NCI-H187 treated with DMSO at 0.1 percent for 48 hours (cell line): ENCODE measurements at regions not wholly inside any gene's neighbourhood (a gene's known extent, or its start where the extent isn't known, plus 50 kb on each side); places are given as distances from the start of the nearest gene placed in this dataset.
"Not testable (repeated sequence)": the region's sequence is repeated elsewhere in the genome, so short reads cannot be mapped to it uniquely, and the experiment has no call there.

Source experiments
- DNase-seq: peaks from one replicate; lab custom pipeline; 2025; lab: John Stamatoyannopoulos, UW

DNA sequence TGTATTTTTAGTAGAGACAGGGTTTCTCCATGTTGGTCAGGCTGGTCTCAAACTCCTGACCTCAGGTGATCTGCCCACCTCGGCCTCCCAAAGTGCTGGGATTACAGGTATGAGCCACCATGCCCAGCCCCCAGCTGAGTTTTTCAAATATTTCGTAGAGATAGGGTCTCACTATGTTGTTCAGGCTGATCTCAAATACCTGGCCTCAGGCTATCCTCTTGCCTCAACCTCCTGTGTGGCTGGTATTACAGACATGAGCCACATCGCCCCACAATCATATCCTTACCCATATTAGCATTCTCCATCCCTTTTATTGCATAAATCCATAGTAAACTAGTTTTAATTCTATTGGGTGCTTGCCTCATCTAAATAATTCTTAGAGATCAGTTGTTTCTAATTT lies 157.6 kb upstream of the HEY2 start:
- not testable (repeated sequence) for DNase-seq

DNA sequence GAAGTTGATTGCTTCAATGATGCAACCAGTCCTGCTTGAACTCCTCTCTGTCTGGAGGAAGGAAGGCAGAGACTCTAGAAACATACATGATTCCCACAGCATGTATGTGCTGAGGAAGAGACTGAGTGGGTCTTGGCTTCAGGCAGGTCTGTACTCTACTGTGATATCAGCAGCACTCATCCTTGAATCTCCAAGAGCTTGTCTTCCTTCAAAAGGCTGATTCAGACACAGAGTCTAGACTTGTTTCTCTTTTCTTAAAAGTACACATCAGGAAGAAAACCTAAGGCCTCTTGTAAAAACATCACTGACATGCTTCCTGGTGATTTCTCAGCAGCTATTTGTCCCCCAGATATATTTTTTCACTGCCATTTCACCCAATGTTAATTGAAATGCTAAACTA lies 155.7 kb upstream of the HEY2 start:
- no peak for DNase-seq

DNA sequence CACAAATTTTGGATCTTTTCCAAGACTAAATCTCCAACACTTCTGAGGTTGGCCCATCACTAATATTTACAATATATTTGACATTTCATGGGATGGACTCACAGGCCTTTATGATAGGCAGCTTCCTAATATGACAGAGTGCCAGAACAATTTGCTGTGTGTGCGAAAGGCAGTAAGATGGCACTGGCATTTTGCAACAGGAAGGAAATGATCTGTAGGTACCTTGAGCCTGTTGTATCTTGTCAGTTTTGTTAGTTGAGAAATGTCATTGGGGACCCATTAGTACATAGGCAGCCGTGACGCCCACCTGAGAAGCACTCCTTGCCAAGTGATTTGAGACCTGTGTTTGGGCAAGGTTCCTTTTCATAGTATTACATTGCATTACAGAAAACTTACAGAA lies 153.4 kb upstream of the HEY2 start:
- DNase-seq: no peak

DNA sequence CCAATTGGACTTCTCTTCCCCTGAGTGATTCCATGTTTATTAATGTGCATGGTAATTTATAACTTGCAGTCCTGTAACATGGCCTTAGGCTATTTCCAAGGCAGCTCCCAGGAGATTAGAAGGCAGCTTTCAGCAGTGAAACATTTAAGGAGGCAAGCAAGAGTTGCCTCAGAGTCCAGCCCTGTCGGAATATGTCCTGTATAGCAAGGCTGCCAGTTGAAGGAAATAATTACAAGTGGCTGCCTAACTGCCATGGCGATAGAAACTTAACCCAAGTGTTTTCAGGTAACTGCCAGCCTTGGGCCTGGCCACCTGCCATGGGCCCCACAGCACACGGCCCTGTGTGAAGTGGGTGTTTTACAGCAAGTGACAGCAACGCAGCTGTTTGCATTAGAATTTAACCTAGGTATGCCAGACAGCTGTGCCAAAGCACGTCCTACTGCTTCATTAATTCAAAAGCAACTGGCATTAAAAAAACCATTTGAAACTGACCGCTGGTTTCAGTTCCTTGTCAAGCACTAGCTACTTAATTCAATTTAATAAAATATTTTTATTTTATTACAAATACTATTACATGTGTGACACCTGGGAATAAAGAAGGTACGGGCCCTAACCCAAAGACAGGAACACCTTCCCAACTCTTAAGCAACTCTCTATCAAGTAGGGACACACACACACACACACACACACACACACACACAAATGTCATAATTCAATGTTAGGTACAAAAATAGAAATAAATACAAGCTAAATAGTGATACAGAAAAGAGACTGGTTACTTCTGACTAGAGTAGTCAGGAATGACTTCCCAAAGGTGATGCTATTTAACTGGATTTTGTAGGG lies 151.8 kb upstream of the HEY2 start:
- DNase-seq: peak; percentile 31

DNA sequence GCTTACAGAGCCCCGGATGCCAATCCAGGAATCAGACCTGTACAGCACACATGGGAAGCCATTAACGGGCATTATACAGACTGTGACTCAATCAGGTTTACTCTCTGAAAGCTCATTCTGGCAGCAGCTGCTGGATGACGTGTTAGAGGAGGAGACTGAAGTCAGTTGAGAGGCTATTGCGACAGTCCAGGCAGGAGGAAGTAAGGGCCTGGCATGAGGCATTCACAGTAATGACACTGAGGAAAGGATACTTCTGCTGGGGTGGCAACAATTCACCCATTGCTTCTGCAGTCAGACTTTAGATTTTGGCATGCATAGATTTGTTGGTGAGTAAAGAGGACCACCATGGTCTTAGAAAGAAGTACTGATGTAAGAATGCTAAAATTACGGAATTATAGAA lies 151.0 kb upstream of the HEY2 start:
- DNase-seq: peak; percentile 1

DNA sequence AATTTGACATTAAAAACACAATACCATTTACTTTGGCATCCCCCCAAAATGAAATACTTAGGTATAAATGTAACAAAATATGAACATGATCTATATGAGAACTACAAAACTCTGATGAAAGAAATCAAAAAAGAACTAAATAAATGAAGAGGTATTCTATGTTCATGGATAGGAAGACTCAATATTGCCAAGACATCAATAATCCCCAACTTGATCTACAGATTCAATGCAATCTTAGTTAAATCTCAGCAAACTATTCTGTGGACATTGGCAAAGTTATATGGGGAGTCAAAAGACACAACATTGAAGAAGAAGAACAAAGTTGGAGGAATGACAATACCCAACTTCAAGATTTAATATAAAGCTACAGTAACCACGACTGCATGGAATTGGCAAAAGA lies 145.2 kb upstream of the HEY2 start:
- DNase-seq: no peak

DNA sequence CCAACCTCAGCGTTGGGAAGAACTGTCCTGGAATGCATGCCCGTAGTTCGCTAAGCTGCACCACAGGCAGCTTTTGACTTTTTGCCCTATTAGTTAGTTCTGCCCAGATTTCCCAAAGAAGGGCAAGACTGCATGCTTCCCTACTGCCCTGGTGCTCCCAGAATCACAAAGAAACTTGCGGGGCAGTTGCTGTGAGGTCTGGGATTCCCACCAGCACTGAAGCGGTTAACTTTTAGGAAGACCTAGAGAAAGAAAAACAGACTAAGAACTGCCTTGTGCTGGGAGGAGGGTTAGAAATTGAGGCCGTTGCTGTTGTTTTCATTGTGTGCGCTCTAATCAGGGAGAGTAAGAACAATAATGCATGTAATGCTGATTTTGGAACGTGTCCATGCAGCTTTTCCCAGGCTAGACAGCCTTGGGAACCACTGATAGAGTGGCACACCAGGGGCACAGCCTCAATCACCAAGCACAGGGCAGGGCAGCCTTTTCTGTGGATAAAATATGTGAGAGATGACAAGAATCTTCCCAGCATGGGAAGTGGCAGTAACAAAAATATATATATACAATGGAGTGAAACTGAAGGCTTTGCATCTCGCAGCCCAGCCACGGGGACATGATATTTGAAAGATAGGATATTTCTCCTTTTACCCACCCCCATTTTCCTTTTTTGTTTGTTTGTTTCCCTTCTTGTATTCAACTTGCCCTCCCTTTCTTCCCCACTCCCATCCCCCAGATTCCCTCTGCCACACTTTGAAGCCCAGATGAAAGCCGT lies 137.7 kb upstream of the HEY2 start:
- DNase-seq: no peak

DNA sequence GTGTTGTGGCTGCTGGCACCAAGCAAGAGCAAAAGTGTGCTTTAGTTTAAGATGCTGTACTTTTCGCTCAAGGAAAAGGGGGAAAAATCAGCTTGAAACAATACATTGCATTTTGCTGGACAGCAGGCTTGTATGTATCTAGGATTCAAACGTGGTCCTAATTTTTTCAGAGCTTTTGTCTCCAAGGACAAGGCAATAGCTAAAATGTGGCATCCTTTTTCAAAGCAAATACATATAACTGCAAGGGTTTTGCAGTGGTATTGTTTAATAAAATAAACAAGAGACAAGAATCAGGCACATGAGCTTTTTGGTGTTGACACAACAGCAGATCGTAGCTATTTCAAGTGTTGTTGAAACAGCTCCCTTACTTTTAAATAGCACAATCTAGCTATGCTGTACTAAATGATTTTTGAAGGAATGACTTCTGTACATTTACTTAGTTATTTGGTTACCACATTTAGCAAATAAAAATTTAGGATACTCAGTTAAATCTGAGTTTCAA lies 137.0 kb upstream of the HEY2 start:
- no peak for DNase-seq

DNA sequence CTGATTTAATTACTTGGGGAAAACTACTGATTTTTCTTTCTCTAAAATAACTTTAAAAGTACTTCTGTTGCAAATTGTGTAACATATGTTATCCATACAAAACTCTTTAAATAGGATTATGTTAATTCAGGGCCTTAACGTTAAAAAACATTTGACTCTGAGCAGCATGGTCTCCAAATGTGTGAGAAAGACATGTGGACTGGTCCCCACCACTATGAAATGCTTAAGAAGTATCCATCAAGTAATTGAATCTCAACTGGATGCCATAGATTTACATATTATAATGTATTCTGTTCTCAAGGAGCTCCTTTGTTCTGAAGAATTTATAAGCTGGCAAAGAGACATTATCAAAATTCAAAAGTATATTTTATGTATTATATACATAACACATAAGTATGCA lies 130.8 kb upstream of the HEY2 start:
- no peak for DNase-seq

DNA sequence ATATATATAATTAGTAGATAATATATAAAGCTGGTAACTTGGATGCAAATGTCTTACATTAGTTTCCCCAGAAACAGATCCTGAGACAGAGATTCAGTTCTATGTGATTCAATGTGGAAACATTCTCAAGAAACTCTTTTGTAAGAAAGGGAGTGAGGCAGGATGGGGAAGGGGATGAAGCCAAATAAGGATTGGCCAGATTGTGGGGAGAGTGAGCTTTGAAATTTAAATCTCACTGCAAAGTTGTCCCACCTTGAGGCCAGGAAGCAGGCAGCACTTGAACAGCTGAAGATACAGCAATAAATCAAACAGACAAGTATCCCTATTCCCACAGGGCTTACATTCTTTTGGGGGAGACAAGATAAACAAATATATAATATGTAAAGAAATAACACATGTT lies 126.3 kb upstream of the HEY2 start:
- DNase-seq: no peak

DNA sequence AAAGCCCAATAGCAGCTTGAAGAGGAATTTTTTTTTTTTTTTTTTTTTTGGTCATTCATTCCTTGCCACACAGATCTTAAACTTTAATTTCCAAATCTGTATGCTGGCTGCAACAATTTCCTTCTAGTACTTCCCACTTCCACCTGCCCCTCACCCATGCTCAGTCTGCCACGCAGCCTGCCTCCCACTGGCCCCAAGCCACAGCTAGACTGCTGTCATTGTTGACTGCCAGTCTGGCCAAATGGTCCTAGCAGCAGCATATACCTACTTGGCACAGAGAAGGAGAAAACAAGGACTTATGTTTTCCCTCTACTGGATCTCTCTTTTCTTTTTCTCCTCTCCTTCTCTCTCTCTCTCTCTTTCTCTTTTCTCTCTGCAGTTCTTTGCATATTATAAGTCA lies 118.3 kb upstream of the HEY2 start:
- no peak for DNase-seq

DNA sequence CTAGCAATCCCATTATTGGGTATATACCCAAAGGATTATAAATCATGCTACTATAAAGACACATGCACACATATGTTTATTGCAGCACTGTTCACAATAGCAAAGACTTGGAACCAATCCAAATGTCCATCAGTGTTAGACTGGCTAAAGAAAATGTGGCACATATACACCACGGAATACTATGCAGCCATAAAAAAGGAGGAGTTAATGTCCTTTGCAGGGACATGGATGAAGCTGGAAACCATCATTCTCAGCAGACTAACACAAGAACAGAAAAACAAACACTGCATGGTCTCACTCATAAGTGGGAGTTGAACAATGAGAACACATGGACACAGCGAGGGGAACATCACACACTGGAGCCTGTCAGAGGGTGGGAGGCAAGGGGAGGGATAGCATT lies 113.4 kb upstream of the HEY2 start:
- DNase-seq: not testable (repeated sequence)

DNA sequence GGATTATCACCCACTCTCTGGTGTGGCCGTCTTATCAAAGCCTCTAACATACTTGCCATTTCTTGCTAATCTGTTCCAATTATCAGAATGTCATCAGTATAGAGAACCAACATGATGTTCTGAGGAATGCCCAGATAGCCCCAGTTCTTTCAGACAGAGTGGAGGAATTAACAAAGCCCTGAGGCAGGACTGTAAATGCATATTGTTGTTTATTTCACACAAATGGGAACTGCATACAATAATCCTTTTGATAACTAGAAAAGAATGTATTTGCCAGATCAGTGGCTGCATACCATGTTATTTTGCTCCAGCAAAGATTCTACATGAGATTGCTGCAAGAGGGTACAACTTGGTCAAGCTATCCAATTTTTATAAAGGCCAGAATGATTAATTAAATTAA lies 112.8 kb upstream of the HEY2 start:
- DNase-seq: no peak

DNA sequence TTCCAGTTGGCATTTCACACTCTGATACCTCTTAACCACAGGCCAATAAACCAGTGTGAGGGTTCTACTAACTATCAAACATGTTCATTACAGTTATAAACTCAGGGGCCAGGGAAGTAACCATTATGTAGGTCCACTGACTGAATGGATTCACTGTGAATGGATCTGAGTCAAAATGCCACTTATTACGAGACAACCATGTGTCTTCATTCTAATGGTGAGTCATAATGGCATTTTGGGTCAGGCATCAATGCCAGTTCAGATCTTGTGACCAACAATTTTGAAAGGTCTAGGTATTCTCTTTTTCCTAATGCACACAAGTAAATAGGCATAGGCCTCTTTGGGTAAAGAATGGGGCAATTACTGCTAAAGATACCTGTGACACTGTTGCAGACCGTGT lies 112.2 kb upstream of the HEY2 start:
- no peak for DNase-seq

DNA sequence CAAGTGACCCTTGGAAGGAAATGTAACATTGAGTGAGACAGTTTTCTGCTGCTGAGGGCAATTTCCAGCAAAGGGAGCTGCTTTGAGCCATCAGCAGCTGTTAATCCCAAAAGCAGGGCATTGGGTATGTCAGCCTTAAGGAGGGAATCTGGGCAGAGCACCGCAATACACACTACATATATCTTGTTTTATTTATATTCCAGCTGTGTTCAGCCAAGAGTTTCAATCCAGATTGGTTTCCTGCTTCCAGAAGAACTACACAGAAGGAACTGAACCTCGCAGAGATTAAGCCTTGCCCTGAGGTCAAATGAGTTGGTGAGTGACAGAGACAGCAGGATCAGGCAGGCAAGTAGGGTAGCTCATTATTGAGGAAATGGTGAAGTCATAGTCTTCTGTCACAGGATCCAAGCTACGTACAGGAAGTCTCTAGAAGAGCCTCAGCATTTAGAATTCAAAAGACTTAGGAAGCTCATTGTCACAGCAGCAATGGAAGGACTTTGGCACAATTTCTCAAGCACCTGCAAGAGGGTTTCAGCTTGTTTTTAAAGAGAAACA lies 109.9 kb upstream of the HEY2 start:
- DNase-seq: no peak

DNA sequence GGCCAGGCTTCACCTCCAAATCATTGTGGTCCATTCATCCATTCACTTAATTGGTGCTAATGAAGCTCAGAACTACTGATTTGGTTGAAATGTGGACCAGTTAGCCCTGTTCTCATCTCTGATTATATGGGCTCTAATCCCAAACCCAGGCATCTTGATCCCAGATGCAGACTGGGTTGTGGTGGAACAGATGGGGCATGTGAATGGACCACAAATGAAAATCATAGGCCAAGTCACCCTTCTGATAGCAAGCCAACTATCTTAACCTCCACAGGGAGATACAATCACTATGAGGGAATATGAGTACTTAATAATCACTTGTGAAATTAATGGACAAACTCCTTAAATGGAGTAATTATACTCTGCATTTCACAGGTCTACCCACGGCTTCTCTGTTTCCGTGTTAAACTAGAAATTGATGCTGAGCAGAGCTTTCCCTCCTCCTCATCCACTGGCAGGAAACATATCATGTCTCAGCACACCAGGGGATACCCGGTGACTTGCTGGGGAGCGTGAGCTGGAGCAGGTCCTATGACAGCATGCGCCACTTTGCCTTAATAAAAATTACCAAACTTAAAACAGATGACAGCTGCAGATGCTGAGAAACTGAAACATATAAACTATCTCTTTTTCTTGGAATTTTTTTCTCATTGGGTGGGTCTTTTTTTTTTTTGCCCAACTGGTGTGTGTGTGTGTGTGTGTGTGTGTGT lies 108.8 kb upstream of the HEY2 start:
- no peak for DNase-seq

DNA sequence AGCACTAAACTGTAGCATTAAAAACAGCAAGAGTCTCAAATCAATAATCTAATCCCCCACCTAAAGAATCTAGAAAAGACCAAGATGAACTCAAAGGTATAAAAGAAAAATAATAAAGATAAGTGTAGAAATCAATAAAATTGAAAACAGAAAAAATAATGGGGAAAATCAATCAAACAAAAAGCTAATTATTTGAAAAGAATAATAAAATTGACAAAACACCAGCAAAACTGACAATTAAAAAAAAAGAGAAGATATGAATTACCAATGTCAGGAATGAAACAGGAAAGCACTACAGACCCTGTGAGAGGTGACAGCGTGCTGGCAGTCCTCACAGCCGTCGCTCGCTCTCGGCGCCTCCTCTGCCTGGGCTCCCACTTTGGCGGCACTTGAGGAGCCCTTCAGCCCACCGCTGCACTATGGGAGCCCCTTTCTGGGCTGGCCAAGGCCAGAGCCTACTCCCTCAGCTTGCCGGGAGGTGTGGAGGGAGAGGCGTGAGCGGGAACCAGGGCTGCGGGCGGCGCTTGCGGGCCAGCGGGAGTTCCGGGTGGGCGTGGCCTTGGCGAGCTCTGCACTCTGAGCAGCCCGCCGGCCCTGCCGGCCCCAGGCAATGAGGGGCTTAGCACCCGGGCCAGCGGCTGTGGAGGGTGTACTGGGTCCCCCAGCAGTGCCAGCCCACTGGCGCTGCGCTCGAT lies 105.3 kb upstream of the HEY2 start:
- DNase-seq: not testable (repeated sequence)

DNA sequence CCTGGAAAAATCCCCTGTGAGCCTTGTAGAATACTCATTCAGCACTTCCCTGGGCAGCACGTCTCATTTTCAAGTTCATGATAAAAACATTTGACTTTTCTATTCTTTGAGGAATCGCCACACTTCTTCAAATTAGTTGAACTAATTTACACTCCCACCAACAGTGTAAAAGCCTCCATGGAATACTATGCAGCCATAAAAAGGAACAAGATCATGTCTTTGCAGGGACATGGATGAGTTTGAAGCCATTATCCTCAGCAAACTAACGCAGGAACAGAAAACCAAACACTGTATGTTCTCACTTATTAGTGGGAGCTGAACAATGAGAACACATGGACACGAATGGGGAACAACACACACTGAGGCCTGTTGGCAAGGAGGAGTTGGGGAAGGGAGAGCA lies 102.0 kb upstream of the HEY2 start:
- no peak for DNase-seq

DNA sequence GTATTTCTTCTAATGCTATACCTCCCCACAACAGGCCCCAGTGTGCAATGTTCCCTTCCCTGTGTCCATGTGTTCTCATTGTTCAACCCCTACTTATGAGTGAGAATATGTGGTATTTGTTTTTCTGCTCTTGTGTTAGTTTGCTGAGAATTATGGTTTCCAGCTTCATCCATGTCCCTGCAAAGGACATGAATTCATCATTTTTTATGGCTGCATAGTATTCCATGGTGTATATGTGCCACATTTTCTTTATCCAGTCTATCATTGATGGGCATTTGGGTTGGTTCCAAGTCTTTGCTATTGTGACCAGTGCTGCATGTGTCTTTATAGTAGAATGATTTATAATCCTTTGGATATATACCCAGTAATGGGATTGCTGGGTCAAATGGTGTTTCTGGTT lies 95.7 kb upstream of the HEY2 start:
- not testable (repeated sequence) for DNase-seq

DNA sequence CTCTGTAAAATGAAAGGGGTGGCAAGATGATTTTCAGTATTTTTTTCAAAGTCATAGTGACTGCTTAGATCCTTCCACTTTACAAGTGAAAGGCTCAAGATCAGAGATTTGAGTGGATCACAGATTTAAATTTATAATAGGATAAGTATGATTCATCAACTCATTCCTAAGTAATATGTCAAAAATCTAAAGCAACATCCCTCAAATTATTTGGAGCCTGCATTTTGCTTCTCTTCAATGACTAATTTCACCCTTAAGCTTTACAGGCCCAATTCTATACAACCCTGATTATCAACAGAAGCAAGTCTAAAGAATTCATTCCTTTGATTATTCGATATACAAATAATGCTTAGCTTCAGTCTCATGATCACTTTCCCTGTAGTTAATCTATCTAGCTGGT lies 93.9 kb upstream of the HEY2 start:
- no peak for DNase-seq

DNA sequence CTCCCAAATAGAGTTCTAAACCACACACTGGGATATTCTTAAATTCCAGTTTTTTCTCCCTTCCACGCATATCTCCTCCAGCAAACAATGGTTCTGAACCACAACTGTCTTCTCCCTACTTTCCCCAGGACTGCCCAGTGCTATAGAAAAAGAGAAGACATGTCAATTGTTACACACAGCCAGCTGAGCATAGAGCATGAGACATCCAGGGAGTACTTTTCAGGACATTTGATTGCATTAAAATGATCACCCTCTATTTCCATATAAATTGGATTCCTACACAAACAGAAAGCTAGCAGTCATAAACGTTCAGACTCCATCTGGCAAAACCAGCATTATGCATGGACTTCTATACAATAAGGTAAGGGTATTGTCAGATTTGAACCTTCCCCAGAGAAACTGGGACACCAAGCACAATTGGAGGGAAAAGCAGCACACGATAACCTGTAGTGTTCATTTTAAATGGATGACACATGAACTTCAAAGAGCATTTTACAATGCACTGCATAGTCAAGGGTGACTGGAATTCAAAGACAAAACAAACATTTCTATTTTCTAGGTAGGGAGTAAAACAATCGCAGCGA lies 93.1 kb upstream of the HEY2 start:
- peak; percentile 77 for DNase-seq
